ENCODE measurements at regions not wholly inside any gene's neighbourhood (a gene's known extent, or its start where the extent isn't known, plus 50 kb on each side); places are given as distances from the start of the nearest gene placed in this dataset.
"Not testable (repeated sequence)": the region's sequence is repeated elsewhere in the genome, so short reads cannot be mapped to it uniquely, and the experiment has no call there.

GRCh38 chr10:80718024-80718423 lies 180.3 kb downstream of the SH2D4B start:
- Histone ChIP-seq H3K9me3 (ENCODE audit: control insufficient read depth, low read depth, low read length) (no peaks in the 10 kb centered on the region), H3K27me3 (ENCODE audit: control insufficient read depth, insufficient read depth, low read length) (no peaks in the 10 kb centered on the region), H3K4me1 (ENCODE audit: control insufficient read depth, low read depth, low read length) (no peaks in the 10 kb centered on the region), H3K27ac (ENCODE audit: low read length) (no peak overlapping the region), H3K4me3 (ENCODE audit: low read length) (no peak overlapping the region), H3K36me3 (ENCODE audit: control insufficient read depth, low read depth, low read length) (no peaks in the 10 kb centered on the region), H3K9ac (ENCODE audit: low read length) (no peak overlapping the region)

GRCh38 chr10:80719935-80720334 lies 182.2 kb downstream of the SH2D4B start:
- Histone ChIP-seq H3K4me1 (ENCODE audit: control insufficient read depth, low read depth, low read length) (no peaks in the 10 kb centered on the region), H3K27me3 (ENCODE audit: control insufficient read depth, insufficient read depth, low read length) (no peaks in the 10 kb centered on the region), H3K4me3 (ENCODE audit: low read length) (no peak overlapping the region), H3K9me3 (ENCODE audit: control insufficient read depth, low read depth, low read length) (no peaks in the 10 kb centered on the region), H3K27ac (ENCODE audit: low read length) (no peak overlapping the region), H3K9ac (ENCODE audit: low read length) (no peak overlapping the region), H3K36me3 (ENCODE audit: control insufficient read depth, low read depth, low read length) (no peaks in the 10 kb centered on the region)

- H3K9ac ChIP-seq (ENCODE audit: low read length) = no peak overlapping the region
- no peaks in the 10 kb centered on the region for H3K9me3 ChIP-seq (ENCODE audit: control insufficient read depth, low read depth, low read length)
- no peak overlapping the region for H3K4me3 ChIP-seq (ENCODE audit: low read length)
- H3K36me3 ChIP-seq (ENCODE audit: control insufficient read depth, low read depth, low read length) = no peaks in the 10 kb centered on the region
- no peak overlapping the region for H3K27ac ChIP-seq (ENCODE audit: low read length)
- H3K27me3 ChIP-seq (ENCODE audit: control insufficient read depth, insufficient read depth, low read length) = no peaks in the 10 kb centered on the region
- H3K4me1 ChIP-seq (ENCODE audit: control insufficient read depth, low read depth, low read length) = no peaks in the 10 kb centered on the region
Observed at GRCh38 chr10:80720549-80720948, 182.8 kb downstream of the SH2D4B start.

DNA sequence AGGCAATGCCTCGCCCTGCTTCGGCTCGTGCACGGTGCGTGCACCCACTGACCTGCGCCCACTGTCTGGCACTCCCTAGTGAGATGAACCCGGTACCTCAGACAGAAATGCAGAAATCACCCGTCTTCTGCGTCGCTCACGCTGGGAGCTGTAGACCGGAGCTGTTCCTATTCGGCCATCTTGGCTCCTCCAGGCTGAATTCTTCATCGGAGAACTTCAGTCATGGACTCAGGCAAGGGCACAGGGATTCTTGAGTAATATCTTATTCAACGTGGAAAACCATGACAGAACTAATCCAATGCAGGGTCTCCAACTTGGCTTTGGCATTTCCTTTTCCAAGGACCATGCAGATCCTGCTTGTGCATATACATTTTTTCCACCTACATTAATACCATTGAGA lies 190.7 kb downstream of the SH2D4B start:
- H3K4me1 ChIP-seq (ENCODE audit: control insufficient read depth, low read depth, low read length); H3K27me3 ChIP-seq (ENCODE audit: control insufficient read depth, insufficient read depth, low read length); H3K9me3 ChIP-seq (ENCODE audit: control insufficient read depth, low read depth, low read length); H3K4me3 ChIP-seq (ENCODE audit: low read length); H3K9ac ChIP-seq (ENCODE audit: low read length); H3K27ac ChIP-seq (ENCODE audit: low read length); H3K36me3 ChIP-seq (ENCODE audit: control insufficient read depth, low read depth, low read length): not testable (repeated sequence)

DNA sequence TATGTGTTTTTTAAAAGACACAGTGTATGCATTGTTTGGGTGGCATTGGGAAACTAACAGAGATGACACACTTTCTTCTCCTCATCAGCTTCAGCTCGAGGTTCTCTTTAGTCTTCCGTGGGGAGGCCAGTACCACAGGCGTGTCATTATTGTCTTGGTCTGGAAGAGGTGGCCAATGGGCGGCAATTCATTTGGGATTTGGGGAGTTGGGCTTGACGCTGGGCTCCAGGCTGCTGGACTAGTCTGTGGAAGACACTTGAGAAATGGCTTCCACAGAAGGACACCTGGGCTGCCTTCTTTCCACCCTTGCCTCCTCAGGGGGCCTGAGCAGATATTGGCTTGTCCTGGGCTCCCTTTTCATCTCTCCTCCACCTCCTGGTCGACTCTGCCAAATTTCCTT lies 192.2 kb downstream of the SH2D4B start:
- Histone ChIP-seq H3K4me1 (ENCODE audit: control insufficient read depth, low read depth, low read length) (no peaks in the 10 kb centered on the region), H3K27me3 (ENCODE audit: control insufficient read depth, insufficient read depth, low read length) (no peaks in the 10 kb centered on the region), H3K9ac (ENCODE audit: low read length) (no peak overlapping the region), H3K9me3 (ENCODE audit: control insufficient read depth, low read depth, low read length) (no peaks in the 10 kb centered on the region), H3K4me3 (ENCODE audit: low read length) (no peak overlapping the region), H3K27ac (ENCODE audit: low read length) (no peak overlapping the region), H3K36me3 (ENCODE audit: control insufficient read depth, low read depth, low read length) (no peaks in the 10 kb centered on the region)

DNA sequence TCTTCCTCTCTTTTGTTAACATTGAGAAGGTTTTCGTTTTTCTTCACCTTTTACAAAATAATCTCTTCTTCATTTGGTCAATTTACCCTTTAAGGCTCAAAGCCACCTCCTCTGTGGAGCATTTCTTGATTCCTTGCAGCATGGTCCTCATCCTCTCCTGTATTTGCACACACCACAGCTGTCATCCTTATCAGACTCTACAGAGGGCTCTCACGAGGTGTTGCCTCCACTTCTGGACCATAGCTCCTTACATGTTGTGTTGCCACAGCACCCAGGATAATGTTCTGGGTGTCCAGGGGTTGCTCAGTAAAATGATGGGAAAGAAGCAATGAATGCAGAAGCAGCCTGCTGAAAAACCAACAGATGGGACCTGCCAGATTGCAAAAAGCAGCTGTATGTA lies 192.8 kb downstream of the SH2D4B start:
- Histone ChIP-seq H3K9me3 (ENCODE audit: control insufficient read depth, low read depth, low read length) (no peaks in the 10 kb centered on the region), H3K27ac (ENCODE audit: low read length) (no peak overlapping the region), H3K27me3 (ENCODE audit: control insufficient read depth, insufficient read depth, low read length) (no peaks in the 10 kb centered on the region), H3K36me3 (ENCODE audit: control insufficient read depth, low read depth, low read length) (no peaks in the 10 kb centered on the region), H3K4me3 (ENCODE audit: low read length) (no peak overlapping the region), H3K9ac (ENCODE audit: low read length) (no peak overlapping the region), H3K4me1 (ENCODE audit: control insufficient read depth, low read depth, low read length) (no peaks in the 10 kb centered on the region)

DNA sequence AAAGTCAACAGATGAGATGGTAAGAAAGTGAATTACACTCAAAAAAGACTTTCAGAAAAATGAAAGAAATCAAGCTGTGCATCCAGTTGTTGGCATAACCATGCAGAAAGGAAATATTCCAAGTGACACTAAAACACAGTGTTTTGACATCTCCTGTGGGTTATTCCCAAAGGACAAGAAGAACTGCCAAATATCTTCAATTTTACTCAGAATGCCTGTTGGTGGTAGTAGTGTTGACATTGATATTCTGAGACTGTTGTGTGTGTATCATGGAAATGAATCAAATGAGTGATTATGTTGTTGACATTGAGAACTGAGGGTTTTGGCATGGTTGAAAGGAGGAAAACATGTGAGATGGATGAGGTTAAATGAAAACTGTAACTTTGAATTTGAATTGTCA lies 196.9 kb downstream of the SH2D4B start:
- Histone ChIP-seq H3K9ac (ENCODE audit: low read length) (no peak overlapping the region), H3K9me3 (ENCODE audit: control insufficient read depth, low read depth, low read length) (no peaks in the 10 kb centered on the region), H3K27ac (ENCODE audit: low read length) (no peak overlapping the region), H3K4me1 (ENCODE audit: control insufficient read depth, low read depth, low read length) (peaks cover 9% of the 10 kb centered on the region), H3K4me3 (ENCODE audit: low read length) (no peak overlapping the region), H3K36me3 (ENCODE audit: control insufficient read depth, low read depth, low read length) (no peaks in the 10 kb centered on the region), H3K27me3 (ENCODE audit: control insufficient read depth, insufficient read depth, low read length) (no peaks in the 10 kb centered on the region)

GRCh38 chr10:80737209-80737608 lies 199.5 kb downstream of the SH2D4B start:
- Histone ChIP-seq H3K4me3 (ENCODE audit: low read length) (no peak overlapping the region), H3K4me1 (ENCODE audit: control insufficient read depth, low read depth, low read length) (peaks cover 9% of the 10 kb centered on the region), H3K36me3 (ENCODE audit: control insufficient read depth, low read depth, low read length) (no peaks in the 10 kb centered on the region)

GRCh38 chr10:80739328-80739727 lies 201.6 kb downstream of the SH2D4B start:
- H3K4me3 ChIP-seq (ENCODE audit: low read length) = no peak overlapping the region
- H3K36me3 ChIP-seq (ENCODE audit: control insufficient read depth, low read depth, low read length) = no peaks in the 10 kb centered on the region
- H3K4me1 ChIP-seq (ENCODE audit: control insufficient read depth, low read depth, low read length) = peaks cover 9% of the 10 kb centered on the region
- no peaks in the 10 kb centered on the region for H3K27me3 ChIP-seq (ENCODE audit: control insufficient read depth, insufficient read depth, low read length)
- no peak overlapping the region for H3K27ac ChIP-seq (ENCODE audit: low read length)
- H3K9me3 ChIP-seq (ENCODE audit: control insufficient read depth, low read depth, low read length) = no peaks in the 10 kb centered on the region
- H3K9ac ChIP-seq (ENCODE audit: low read length) = no peak overlapping the region

More at GRCh38 chr10:80737209-80737608, 199.5 kb downstream of the SH2D4B start:
- Histone ChIP-seq H3K9me3 (ENCODE audit: control insufficient read depth, low read depth, low read length) (no peaks in the 10 kb centered on the region), H3K27ac (ENCODE audit: low read length) (no peak overlapping the region), H3K27me3 (ENCODE audit: control insufficient read depth, insufficient read depth, low read length) (no peaks in the 10 kb centered on the region), H3K9ac (ENCODE audit: low read length) (no peak overlapping the region)

DNA sequence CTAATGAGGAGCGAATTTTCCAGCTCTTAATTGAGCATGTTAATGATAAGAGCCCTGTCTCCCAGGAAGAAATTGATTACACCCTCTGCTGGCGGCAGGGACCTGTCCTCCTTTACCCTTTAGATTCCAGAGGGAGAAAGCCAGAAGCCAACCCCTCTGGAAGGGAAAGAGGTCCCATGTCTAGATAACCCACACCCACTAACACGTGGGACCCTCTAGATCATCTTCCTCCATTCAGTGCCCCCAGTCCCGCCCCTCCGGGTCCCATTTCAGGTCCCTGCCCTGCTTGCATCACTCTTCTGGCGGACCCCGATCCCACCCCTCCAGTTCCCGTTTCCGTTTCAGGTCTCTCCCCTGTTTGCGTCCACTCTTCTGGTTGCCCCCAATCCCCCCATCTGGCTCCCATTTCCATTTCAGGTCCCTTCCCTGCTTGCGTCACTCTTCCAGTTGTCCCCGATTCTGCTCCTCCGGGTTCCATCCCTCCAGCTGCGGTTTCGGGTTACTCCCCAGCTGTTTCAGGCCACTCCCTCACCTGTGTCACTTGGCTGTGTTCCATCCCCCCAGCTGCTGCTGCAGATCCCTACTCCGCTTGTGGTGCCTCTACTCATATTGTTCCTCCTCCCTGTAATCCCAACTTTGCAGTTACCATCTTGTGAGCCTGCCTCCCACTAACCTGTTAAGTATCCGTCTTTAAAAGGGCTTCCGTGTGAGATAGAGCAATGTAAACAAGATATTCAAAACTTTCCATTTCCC lies 202.4 kb downstream of the SH2D4B start:
- Histone ChIP-seq H3K27me3 (ENCODE audit: control insufficient read depth, insufficient read depth, low read length) (no peaks in the 10 kb centered on the region), H3K27ac (ENCODE audit: low read length) (no peak overlapping the region), H3K36me3 (ENCODE audit: control insufficient read depth, low read depth, low read length) (no peaks in the 10 kb centered on the region), H3K4me3 (ENCODE audit: low read length) (no peak overlapping the region), H3K9me3 (ENCODE audit: control insufficient read depth, low read depth, low read length) (no peaks in the 10 kb centered on the region), H3K4me1 (ENCODE audit: control insufficient read depth, low read depth, low read length) (peaks cover 9% of the 10 kb centered on the region), H3K9ac (ENCODE audit: low read length) (no peak overlapping the region)

DNA sequence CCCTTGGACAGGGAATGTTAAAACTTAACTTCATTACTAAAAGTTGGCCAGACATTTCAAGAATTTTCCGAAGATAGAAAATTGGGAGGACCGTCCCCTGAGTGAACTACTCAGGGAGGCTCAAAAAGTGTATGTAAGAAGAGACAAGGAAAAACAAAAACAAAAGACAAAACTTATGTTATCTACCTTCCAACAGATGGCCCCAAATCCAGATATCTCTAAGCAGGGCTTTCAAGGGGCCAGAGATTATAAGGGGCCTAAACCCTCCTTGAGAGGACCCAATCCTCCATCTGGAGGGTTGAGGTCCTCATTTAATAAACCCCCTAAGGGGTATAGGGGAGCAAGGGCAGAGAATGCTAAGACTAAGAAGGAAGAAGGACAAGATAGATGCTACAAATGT lies 203.6 kb downstream of the SH2D4B start:
- Histone ChIP-seq H3K4me3 (ENCODE audit: low read length) (no peak overlapping the region), H3K27ac (ENCODE audit: low read length) (no peak overlapping the region), H3K4me1 (ENCODE audit: control insufficient read depth, low read depth, low read length) (peaks cover 6% of the 10 kb centered on the region), H3K9me3 (ENCODE audit: control insufficient read depth, low read depth, low read length) (no peaks in the 10 kb centered on the region), H3K36me3 (ENCODE audit: control insufficient read depth, low read depth, low read length) (no peaks in the 10 kb centered on the region), H3K27me3 (ENCODE audit: control insufficient read depth, insufficient read depth, low read length) (no peaks in the 10 kb centered on the region), H3K9ac (ENCODE audit: low read length) (no peak overlapping the region)

- Histone ChIP-seq H3K4me3 (ENCODE audit: low read length) (no peak overlapping the region), H3K27ac (ENCODE audit: low read length) (no peak overlapping the region), H3K27me3 (ENCODE audit: control insufficient read depth, insufficient read depth, low read length) (no peaks in the 10 kb centered on the region), H3K9ac (ENCODE audit: low read length) (no peak overlapping the region), H3K36me3 (ENCODE audit: control insufficient read depth, low read depth, low read length) (no peaks in the 10 kb centered on the region), H3K9me3 (ENCODE audit: control insufficient read depth, low read depth, low read length) (no peaks in the 10 kb centered on the region), H3K4me1 (ENCODE audit: control insufficient read depth, low read depth, low read length) (peaks cover 5% of the 10 kb centered on the region)
Observed at GRCh38 chr10:80750268-80750667, 212.6 kb downstream of the SH2D4B start.

Measured in iPS-18a (cell line).